Caco-2 (cell line): ENCODE measurements at regions not wholly inside any gene's neighbourhood (a gene's known extent, or its start where the extent isn't known, plus 50 kb on each side); places are given as distances from the start of the nearest gene placed in this dataset.

Experiments used
- BruUV-seq: library from RNA; stranded (reverse); fragments of 400-500 nt; replicated peaks from 2 replicates; lab custom pipeline; 2021; lab: Mats Ljungman, UMichigan
- CTCF ChIA-PET: fragments of 300-600 bp; sonication (Branson Sonifier 250); formaldehyde crosslinking; loops from one replicate; lab custom pipeline; 2022; ENCODE audit warnings: antibody characterized with exemption; lab: Charles Lee
- POLR2A ChIA-PET: fragments of 300-600 bp; sonication (Branson Sonifier 250); formaldehyde crosslinking; loops from one replicate; lab custom pipeline; 2022; ENCODE audit warnings: antibody characterized with exemption; lab: Charles Lee
- DNase-seq, 2 experiments: peaks; one replicate each; pipeline versions ENCODE4 v3.0.0 to v3.0.0-alpha.2; 2020 to 2022
- H3K27me3 ChIP-seq: replicated peaks from 2 replicates; pipeline ENCODE4 v1.6.0; 2011; ENCODE audit warnings: low read length; ENCODE audit not compliant: control insufficient read depth, insufficient read depth
- H3K36me3 ChIP-seq: 2 replicates; pipeline ENCODE4 v1.5.1; 2011; ENCODE audit warnings: low read length; ENCODE audit not compliant: control insufficient read depth, insufficient read depth
- H3K4me1 ChIP-seq: fragments of 250-450 bp; sonication (Bioruptor Pico); 2 replicates; pipeline ENCODE4 v1.5.1; 2020; ENCODE audit warnings: mild to moderate bottlenecking
- H3K4me3 ChIP-seq: 2 replicates; pipeline ENCODE4 v1.5.1; 2011; ENCODE audit warnings: low read depth, mild to moderate bottlenecking, control low read depth, low read length
- H3K9me3 ChIP-seq: fragments of 250-450 bp; sonication (Bioruptor Pico); 2 replicates; pipeline ENCODE4 v1.5.1; 2020; ENCODE audit warnings: mild to moderate bottlenecking, moderate library complexity
- H3K27ac Mint-ChIP-seq: one replicate; pipeline ENCODE4 v1.8.0; 2022; ENCODE audit warnings: mixed read lengths; ENCODE audit not compliant: unreplicated experiment
- H3K27me3 Mint-ChIP-seq: one replicate; pipeline ENCODE4 v1.8.0; 2022; ENCODE audit warnings: mixed read lengths; ENCODE audit not compliant: insufficient read depth, unreplicated experiment
- H3K36me3 Mint-ChIP-seq: one replicate; pipeline ENCODE4 v1.8.0; 2022; ENCODE audit warnings: mild to moderate bottlenecking, mixed read lengths; ENCODE audit not compliant: insufficient read depth, unreplicated experiment
- H3K4me1 Mint-ChIP-seq: one replicate; pipeline ENCODE4 v1.8.0; 2022; ENCODE audit warnings: low read depth, mixed read lengths; ENCODE audit not compliant: unreplicated experiment
- H3K4me3 Mint-ChIP-seq: one replicate; pipeline ENCODE4 v1.8.0; 2022; ENCODE audit warnings: mild to moderate bottlenecking, moderate library complexity, mixed read lengths; ENCODE audit not compliant: unreplicated experiment
- H3K9me3 Mint-ChIP-seq: one replicate; pipeline ENCODE4 v1.8.0; 2022; ENCODE audit warnings: mixed read lengths; ENCODE audit not compliant: unreplicated experiment
- CTCF ChIP-seq, 2 experiments: fragments of 200-600 bp in 1 of 2; IDR thresholded peaks; 1 replicate in 1 of 2; 2 replicates in 1 of 2; pipeline versions ENCODE4 v1.5.1 to v1.8.0; 2011 to 2022; ENCODE audit warnings: antibody characterized with exemption in 1 of 2, control low read depth in 1 of 2, inconsistent platforms in 1 of 2, low read depth in 1 of 2, low read length in 1 of 2, mild to moderate bottlenecking in 1 of 2, moderate library complexity in 1 of 2; ENCODE audit not compliant: insufficient read depth in 1 of 2, severe bottlenecking in 1 of 2, unreplicated experiment in 1 of 2
- intact Hi-C: fragments of 100-400 bp; cut with micrococcal nuclease; formaldehyde crosslinking; loops from one replicate; pipeline ENCODE4 v1.10.0; 2022; ENCODE audit not compliant: unreplicated experiment

GRCh38 chr5:27947088-27947487 is 908.7 kb upstream of the CDH9 start:
- DNase-seq, result no peak
- no peaks in the 10 kb centered on the region for H3K36me3 Mint-ChIP-seq
- Histone ChIP-seq H3K4me1 (no peaks in the 10 kb centered on the region), H3K9me3 (no peaks in the 10 kb centered on the region), H3K27me3 (no peaks in the 10 kb centered on the region), H3K36me3 (no peaks in the 10 kb centered on the region), H3K4me3 (no peak overlapping the region)
- ChIA-PET POLR2A (interaction anchor here (0.7 kb wide), 1 partner anchor 72 kb away, joined by 7 read pairs; no protein-coding TSS in a partner anchor), CTCF (no interaction called here)
- no peak for TF ChIP-seq CTCF (IDR thresholded peaks at IDR 0.05; ENCODE audit: insufficient read depth in 1 of 2, low read depth in 1 of 2, low read length in 1 of 2, severe bottlenecking in 1 of 2, unreplicated experiment in 1 of 2)
- no TSS peak for BruUV-seq
- intact Hi-C loops, result no loop called here
- H3K4me1 Mint-ChIP-seq, result no peaks in the 10 kb centered on the region
- H3K4me3 Mint-ChIP-seq, result no peak overlapping the region
- H3K27ac Mint-ChIP-seq, result no peak overlapping the region
- H3K9me3 Mint-ChIP-seq, result no peaks in the 10 kb centered on the region
- H3K27me3 Mint-ChIP-seq, result no peaks in the 10 kb centered on the region

GRCh38 chr5:27944471-27944870 is 906.1 kb upstream of the CDH9 start:
- POLR2A ChIA-PET, result no interaction called here
- no peaks in the 10 kb centered on the region for H3K27me3 Mint-ChIP-seq
- no peak overlapping the region for H3K27ac Mint-ChIP-seq
- no peaks in the 10 kb centered on the region for H3K36me3 Mint-ChIP-seq
- no peak overlapping the region for H3K4me3 Mint-ChIP-seq
- DNase-seq, result no peak
- TF ChIP-seq CTCF (IDR thresholded peaks at IDR 0.05; ENCODE audit: insufficient read depth in 1 of 2, low read depth in 1 of 2, low read length in 1 of 2, severe bottlenecking in 1 of 2, unreplicated experiment in 1 of 2), result no peak
- H3K36me3 ChIP-seq, result no peaks in the 10 kb centered on the region
- no peaks in the 10 kb centered on the region for H3K9me3 ChIP-seq
- intact Hi-C loops, result no loop called here
- no peaks in the 10 kb centered on the region for H3K4me1 ChIP-seq
- no peaks in the 10 kb centered on the region for H3K27me3 ChIP-seq
- no peaks in the 10 kb centered on the region for H3K9me3 Mint-ChIP-seq
- no TSS peak for BruUV-seq
- no peaks in the 10 kb centered on the region for H3K4me1 Mint-ChIP-seq
- H3K4me3 ChIP-seq, result no peak overlapping the region
- CTCF ChIA-PET, result no interaction called here

- ChIA-PET CTCF (no interaction called here), POLR2A (no interaction called here)
- Histone ChIP-seq H3K27me3 (no peaks in the 10 kb centered on the region), H3K4me3 (no peak overlapping the region), H3K9me3 (no peaks in the 10 kb centered on the region), H3K4me1 (no peaks in the 10 kb centered on the region), H3K36me3 (no peaks in the 10 kb centered on the region)
- BruUV-seq, result no TSS peak
- TF ChIP-seq CTCF (IDR thresholded peaks at IDR 0.05; ENCODE audit: insufficient read depth in 1 of 2, low read depth in 1 of 2, low read length in 1 of 2, severe bottlenecking in 1 of 2, unreplicated experiment in 1 of 2), result no peak
- Mint-ChIP-seq H3K27ac (no peak overlapping the region), H3K27me3 (no peaks in the 10 kb centered on the region), H3K4me3 (no peak overlapping the region), H3K36me3 (no peaks in the 10 kb centered on the region), H3K9me3 (no peaks in the 10 kb centered on the region), H3K4me1 (no peaks in the 10 kb centered on the region)
- DNase-seq, result no peak
- intact Hi-C loops, result no loop called here
Measured at GRCh38 chr5:27938989-27939388, 900.6 kb upstream of the CDH9 start.
